ENCODE measurements at regions not wholly inside any gene's neighbourhood (a gene's known extent, or its start where the extent isn't known, plus 50 kb on each side); places are given as distances from the start of the nearest gene placed in this dataset.

GRCh38 chr17:56710986-56711385 lies 117.5 kb downstream of the NOG start:
- TF ChIP-seq CTCF (IDR thresholded peaks at IDR 0.05) (no peak), POLR2A (IDR thresholded peaks at IDR 0.05) (no peak)
